ENCODE measurements at regions not wholly inside any gene's neighbourhood (a gene's known extent, or its start where the extent isn't known, plus 50 kb on each side); places are given as distances from the start of the nearest gene placed in this dataset.
"Not testable (repeated sequence)": the region's sequence is repeated elsewhere in the genome, so short reads cannot be mapped to it uniquely, and the experiment has no call there.

DNA sequence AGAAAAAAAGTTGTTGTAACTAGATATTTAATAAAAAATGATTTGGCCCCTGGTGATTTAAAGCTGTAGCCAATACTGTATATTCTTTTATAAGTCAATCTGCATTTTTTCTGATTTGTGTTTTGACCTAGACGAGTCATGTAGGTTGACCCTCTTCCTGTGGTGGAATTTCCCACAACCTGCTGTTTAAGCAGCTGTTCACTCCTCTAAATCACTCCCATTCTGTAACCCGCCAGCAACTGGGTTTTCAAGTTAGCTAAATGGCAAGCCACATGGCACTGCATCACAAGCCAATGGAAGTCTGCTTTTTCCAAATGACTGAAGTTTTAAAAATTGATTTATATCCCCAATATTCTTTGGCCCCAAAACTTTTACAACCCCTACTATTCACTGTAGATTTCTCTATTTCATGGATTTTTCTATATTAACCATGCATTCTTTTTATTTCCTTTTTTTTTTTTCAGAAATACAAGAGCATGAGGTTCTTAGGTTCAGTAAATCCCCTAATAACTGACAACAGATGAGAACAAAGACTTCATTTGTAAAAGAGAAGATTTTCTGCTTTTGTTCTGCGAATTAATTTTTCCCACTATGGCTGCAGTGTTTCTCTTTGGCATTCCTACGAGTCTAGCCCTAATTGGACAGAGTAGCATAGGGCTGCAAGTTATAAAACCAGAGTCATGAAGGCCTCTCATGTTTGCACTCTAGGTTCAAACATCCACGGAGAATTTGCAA lies 184.5 kb upstream of the TLE4 start:
- no peak for DNase-seq (ENCODE audit: low spot score)

DNA sequence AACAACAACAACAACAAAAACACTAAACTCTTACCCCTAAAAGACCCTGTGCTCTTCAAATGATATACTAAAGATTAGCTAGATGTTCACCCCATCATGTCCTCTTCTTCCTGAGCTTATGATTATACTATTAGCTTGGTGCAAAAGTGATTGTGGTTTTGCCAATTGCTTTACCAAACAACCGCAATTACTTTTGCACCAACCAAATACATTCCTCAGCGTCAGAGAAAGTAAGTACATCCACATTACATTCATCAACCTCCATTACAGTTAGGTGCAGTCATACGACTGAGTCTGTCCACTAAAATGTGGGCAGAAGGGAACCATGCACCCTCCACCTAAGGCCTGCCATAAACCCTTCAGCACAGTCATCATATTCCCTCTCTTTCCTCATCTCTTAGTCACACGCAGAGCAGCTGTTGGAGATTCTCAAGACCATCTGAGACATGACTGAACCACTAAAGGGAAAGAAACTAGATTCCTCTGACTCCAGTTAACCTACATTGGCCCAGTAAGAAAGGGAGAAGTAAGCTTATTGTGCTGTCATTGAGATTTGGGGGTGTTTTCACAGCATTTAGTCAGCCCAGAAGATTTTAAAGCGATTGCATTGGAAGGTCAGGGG lies 181.6 kb upstream of the TLE4 start:
- peak; percentile 1 for DNase-seq (ENCODE audit: low spot score)

DNA sequence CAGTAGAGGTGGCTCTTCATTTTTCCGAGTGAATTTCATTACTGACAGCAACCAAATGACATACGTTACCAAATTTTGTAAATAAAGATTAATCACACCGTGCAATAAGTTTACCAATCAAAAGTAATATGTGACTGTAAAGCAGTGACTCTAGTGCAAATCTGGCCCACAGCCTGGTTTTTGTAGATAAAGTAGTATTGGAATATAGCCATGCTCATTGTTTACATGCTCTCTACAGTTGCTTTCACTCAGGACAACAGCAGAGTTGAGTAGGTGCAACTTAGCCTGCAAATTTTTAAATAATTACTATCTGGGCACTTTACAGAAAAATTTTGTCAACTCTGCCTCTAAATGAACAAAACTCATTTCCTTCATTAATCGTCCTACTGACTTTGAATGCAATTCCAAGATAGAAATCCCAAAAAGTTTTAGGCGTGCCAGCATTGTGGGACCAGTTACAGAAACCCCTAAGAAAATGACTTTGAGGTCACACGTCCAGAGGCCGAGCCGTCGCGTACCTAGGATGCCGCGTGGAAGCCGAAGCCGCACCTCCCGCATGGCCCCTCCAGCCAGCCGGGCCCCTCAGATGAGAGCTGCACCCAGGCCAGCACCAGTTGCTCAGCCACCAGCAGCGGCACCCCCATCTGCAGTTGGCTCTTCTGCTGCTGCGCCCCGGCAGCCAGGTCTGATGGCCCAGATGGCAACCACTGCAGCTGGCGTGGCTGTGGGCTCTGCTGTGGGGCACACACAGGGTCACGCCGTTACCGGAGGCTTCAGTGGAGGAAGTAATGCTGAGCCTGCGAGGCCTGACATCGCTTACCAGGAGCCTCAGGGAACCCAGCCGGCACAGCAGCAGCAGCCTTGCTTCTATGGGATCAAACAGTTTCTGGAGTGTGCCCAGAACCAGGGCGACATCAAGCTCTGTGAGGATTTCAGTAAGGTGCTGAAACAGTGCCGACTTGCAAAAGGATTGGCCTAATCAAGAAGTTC lies 180.7 kb upstream of the TLE4 start:
- DNase-seq (ENCODE audit: low spot score), result no peak

DNA sequence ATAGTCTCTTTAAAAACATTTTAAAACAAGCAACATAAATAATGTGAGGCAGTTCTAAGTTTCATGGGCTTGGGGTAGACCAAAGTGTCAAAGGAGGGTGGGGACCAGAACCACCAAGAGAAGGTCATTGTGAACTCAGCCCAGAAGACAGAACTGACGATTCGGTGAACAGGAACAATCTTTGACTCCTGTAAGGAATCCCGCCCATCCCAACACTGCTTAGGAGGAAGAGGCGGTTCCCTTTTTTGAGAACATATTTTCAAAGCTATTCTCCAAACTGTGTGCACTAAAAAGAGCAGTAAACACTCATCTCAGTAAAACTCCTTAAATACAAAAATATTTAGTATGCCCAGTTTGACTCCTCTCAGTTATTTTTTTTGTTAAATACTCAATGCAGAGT lies 176.5 kb upstream of the TLE4 start:
- no peak for DNase-seq (ENCODE audit: low spot score)

DNA sequence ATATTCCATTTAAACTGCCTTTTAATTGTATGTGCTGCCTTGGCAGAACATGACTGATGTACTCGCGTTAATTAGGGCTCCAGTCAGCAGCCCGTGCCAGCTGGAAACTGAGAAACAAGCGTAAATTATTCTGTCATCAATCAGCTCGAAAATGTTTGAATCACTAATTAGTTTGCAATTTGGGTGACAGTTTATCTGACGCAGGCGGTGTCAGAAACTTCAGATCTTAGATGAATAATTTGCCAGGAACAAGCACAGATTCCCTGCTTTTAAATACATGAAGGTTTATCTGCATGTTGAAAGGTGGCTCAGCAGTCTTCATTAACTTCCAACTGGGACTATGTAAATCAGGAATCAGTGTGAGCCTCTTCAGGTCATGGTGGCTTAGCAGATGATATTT lies 176.0 kb upstream of the TLE4 start:
- no peak for DNase-seq (ENCODE audit: low spot score)

DNA sequence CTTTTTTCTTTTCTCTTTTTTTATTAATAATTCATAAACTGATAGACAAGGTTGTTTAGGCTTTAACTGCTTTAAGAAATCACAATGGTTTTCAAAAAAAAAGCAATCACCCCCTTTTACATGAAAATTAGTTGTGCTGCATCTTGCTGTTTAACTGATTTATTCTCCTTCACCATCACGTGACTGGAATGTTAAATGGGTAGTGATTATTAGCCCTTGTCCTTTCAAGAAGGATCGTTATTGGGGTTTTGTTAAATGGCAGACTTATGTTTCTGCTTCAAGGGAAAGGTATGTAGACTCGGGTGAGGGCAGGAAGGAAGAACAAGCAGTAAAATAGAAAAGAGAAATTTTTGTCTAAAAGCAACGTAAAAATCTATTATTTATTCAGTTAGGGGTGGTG lies 175.6 kb upstream of the TLE4 start:
- no peak for DNase-seq (ENCODE audit: low spot score)

DNA sequence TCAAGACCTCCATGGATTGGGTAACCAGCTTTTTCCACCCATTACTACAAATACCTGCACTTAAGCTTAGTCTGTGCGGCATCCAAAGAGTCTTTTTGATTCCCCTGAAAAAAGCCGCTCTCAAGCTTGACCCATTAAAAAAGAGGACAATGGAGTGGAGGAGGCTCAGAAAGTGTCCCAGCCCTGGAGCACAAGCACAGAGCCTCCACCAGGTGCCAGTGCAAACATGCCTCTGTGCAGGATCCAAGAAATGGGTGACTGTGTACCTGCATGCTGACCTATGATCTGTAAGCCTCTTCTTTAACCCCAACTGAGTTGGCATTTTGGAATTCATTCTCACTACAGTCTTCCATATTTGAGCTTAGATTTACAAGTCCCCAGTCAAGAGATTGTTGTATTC lies 168.3 kb upstream of the TLE4 start:
- no peak for DNase-seq (ENCODE audit: low spot score)

DNA sequence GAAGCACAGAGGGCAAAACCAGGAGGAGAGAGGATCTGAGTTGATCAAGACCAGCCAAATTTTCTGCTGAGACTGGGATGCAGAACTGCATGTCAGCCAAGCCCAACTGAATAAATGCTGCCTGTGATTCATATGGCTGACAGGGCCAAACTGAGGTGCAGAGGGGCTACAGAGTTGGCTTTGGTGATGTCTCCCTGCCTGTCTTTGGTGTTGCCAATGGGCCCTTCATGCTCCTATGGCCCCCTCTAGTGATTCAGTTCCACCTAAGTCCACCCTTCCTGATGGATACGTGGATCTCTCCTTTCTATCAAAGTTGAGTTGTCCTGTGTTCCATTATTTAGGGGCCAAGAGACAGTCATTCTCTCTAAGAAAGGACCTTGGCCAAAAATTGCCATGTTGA lies 163.6 kb upstream of the TLE4 start:
- DNase-seq (ENCODE audit: low spot score), result no peak

DNA sequence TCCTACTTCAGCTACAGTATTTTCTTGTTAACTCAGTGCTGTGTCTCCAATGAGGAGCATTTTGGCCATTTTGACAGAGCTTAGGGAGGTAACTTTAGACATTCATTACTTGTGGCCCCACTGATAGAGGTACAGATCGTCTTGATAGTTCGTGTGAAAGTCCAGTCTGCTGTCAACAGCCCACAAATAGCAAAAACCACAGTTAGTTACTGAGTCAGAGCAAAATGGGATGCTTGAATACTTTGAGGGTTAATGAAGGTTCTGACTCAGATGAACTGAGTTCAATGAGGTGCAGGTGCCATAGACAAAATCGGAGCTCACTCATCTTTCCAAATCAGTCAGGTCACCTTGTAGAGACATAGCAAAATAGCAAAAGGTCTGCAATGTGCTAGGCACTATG lies 163.1 kb upstream of the TLE4 start:
- no peak for DNase-seq (ENCODE audit: low spot score)

DNA sequence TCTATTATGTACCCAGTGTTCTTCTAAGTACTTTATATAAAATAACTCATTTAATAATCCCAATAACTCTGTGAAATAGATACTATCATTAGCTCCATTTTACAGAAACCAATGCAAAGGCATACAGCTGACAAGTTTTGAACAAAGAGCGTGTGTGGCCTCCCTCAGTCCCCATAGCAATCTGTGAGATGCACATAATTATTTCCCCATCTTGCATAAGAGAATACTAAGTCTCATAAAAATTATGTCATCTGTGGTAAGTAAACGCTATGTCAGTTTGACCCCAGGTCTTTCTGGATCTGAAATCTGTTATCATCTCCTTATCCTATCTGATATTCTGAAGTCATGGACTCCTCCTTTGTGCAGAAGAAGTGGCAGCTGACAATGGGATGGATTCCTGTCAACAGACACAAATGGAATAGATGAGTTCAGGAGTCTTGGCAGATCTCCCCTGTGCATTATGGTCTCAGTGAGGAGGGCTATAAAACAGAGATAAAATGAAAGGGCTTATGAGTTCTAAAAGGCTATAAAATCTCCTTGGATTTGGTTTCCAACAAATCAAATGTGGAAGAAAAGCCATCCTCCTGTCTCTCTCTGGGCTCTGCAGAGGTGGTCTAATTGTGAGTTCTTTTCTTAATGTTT lies 162.5 kb upstream of the TLE4 start:
- no peak for DNase-seq (ENCODE audit: low spot score)

DNA sequence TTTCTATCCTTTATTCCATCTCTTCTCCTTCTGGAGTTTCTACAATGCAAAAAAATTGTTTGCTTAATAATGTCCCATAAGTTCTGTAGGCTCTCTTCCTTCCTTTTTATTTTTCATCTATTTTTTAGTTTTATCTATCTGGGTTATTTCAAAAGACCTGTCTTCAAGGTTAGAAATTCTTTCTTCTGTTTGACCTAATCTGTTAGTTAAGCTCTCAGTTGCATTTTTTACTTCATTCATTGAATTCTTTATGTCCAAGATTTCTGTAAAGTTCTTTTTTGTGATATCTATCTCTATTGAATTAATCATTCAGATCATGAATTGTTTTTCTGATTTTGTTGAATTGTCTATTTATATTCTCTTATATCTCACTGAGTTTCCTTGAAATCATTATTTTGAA lies 145.9 kb upstream of the TLE4 start:
- DNase-seq (ENCODE audit: low spot score), result no peak

DNA sequence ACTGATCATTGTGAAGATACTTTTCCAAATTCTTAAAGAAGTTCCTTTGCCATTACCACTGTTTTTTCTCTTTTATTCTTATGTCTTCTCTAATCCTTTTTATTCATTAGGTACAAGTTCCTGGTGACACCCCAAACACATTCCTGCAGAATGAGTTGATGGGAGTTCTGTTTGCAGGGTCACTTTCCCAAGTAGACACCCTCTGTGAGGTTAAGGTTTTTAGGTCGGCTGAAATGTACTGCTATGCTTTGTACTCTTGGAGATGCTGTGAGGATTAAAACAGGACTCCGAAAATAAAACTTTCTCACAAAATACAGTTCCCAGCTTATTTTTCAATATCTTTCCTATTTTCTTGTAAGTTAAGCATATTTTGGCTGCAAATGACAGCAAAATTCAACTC lies 143.3 kb upstream of the TLE4 start:
- no peak for DNase-seq (ENCODE audit: low spot score)

DNA sequence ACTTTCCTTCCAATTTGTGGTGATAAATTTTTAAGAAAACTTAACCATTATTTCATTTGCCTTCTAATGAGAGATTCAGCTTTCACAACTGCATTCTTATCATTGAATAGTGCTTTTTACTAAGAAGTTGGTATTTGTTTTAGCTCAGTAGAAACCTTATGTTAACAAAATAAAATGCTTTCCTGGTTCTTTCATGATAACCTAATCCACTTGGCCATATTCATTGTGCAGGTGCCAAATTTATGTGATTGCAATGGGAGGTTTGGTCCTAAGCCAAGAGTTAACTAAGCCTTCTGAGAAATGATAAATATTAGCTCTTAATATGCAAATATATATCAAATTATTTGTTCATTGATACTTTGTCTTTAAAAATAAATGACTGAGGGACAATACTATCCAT lies 141.1 kb upstream of the TLE4 start:
- DNase-seq (ENCODE audit: low spot score), result no peak

DNA sequence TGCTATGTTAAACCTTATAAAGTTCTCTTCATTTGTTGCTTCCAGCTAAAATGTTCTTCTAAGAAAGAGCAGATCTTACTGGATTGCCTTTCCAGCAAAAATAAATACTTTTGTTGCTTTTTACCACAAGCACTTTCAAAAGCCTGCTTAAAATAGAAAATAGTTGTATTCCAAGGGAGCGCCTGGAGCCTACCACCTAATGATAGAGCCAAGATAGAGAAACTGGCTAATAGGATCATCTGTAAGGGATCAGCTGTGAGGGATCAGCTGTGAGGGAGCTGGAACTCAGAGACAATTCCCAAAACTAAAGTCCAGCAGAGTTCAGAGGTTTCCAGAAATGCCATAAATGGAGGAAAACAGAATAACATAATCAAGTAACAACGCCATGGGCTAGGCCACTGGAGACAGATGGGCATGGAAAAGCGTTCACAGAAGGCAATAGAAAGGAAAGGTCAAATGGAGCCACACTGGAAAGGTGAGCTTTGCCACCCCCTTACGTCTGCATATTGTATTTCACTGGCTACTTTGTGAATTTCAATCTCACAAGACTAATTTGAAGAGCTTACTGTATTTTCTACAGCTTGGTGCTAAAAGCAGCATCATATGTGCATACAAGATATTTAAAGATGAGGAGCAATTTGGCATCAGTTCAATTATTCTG lies 140.6 kb upstream of the TLE4 start:
- peak; percentile 1 for DNase-seq (ENCODE audit: low spot score)

DNA sequence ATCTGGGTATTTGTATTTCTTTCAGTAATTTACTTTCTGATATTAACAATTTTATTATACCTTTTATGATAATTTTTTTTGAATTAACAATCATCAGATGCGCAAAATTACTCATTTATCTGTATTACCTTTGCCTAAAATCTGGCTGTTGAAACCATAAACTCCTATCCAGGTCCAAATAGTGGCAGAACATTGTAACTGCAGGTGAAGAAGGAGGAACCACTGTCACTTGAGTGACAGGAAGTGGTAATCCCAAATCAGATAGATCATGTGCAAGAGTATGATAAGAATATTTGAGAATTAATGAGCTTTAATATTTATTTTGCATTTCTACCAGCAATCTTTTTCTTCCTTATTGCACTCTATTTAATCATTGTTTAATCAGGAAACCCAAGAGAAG lies 139.3 kb upstream of the TLE4 start:
- DNase-seq (ENCODE audit: low spot score), result no peak

DNA sequence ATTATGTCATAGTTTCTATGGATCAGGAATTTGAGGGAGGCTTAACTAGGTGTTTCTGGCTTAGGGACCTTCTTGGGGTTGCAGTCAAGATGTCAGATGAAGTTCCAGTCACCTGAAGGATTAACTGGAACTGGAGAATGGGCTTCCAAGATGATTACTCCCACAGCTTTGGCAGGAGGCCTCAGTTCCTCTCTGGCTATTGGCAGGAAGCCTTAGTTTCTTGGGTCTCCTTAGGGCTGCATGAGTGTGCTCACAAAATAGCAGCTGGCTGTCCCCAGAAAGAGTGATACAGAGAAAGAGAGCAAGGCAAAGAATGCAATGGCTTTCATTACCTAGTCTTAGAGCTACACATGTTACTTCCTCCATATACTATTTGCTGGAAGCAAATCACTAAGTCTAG lies 138.1 kb upstream of the TLE4 start:
- no peak for DNase-seq (ENCODE audit: low spot score)

DNA sequence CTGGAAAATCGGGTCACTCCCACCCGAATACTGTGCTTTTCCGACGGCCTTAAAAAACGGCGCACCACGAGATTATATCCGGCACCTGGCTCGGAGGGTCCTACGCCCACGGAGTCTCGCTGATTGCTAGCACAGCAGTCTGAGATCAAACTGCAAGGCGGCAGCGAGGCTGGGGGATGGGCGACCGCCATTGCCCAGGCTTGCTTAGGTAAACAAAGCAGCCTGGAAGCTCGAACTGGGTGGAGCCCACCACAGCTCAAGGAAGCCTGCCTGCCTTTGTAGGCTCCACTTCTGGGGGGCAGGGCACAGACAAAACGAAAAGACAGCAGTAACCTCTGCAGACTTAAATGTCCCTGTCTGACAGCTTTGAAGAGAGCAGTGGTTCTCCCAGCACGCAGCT lies 132.5 kb upstream of the TLE4 start:
- DNase-seq (ENCODE audit: low spot score), result not testable (repeated sequence)

DNA sequence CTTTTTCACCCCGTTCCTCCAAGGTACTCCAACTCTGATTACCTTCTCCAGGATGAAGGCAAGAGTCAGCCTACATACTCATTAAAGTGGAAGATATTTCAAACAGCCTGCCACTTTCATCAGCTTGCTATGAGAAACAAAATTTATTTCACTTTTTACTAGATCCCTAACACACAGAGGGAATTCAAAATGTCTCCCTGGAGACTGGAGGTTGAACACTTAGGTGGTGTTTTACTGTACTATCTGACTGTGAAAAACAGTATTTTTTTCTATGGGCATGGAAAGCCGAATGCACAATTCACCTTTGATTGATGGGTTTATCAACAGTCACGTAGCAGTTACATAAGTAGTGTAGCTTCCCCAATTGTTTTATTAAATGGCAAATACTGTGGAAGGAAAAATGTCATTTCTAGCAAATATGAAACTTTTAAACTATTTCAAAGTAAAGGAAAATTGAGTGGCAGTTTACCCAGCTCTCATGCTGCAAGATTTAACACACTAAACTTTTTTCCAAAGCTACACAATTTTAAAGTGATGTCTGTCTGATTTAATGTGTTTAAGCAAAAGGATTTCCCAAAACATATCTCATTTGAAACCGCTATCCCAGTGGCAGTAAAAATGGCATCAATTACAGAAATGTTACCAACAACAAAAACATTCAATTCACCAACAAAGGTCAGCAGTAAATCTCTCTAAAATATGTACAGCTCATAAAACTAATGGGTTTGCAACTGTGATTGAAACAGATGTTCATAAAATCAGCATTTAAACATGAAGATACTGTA lies 125.0 kb upstream of the TLE4 start:
- DNase-seq (ENCODE audit: low spot score), result no peak

DNA sequence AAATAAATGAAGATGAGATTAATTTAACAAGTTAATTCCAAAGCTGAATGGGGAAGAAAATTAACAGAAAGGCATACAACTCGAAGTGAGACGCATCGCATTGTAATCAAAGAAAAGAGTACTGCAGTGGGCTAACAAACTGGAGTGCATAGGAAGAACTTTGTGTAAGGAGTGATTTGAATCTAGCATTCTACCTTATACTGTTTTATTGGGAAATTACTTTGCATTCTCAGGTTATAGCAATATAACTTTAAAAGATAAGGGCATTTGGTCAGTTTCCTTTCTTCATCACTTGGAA lies 124.5 kb upstream of the TLE4 start:
- DNase-seq (ENCODE audit: low spot score), result no peak

DNA sequence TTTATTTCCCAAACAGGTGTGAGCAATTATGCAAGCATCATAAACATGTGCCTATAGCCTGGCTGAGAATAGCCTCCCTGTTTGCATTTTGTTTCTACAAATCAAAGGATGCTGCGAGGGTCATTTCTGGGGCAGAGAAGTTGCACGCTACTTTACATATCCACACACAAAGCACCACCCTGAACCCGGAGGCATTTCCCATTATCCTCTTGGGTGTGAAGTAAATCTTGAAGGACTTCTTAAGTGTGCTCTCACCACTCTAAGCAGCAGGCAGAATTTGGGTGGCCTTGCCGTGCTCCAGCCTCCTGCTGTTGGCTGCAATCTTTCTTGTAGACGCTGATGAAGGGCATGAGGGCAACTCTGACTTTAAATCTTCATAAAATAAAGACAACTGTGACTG lies 124.0 kb upstream of the TLE4 start:
- no peak for DNase-seq (ENCODE audit: low spot score)

DNA sequence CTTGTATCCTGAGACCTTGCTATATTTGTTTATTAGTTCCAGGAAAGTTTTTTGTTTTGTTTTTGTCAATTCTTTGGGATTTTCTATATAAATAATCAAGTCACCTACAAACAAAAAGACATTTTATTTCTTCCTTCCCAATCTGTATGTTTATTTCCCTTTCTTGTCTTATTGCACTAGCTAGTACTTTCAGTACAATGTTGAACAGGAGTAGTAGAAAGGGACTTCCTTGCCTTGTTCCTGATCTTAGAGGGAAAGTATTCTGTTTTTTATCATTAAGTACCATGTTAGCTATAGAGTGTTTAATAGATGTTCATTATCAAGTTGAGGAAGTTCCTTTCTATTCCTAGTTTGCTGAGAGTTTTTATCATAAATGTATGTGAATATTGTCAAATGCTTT lies 119.5 kb upstream of the TLE4 start:
- DNase-seq (ENCODE audit: low spot score), result no peak

All from RKO (cell line).